Heart right ventricle (tissue), 16 donors: ENCODE measurements at regions not wholly inside any gene's neighbourhood (a gene's known extent, or its start where the extent isn't known, plus 50 kb on each side); places are given as distances from the start of the nearest gene placed in this dataset.

Source experiments
- ATAC-seq, 8 donors: fragments of 200-7000 bp; cut with Tn5 transposase; one replicate each; pipeline ENCODE4 v1.9.1; 2020; ENCODE audit warnings: mild to moderate bottlenecking in 8 of 8, moderate library complexity in 8 of 8, moderate number of reproducible peaks in 1 of 8
- DNase-seq, 2 donors: peaks; one replicate each; pipeline ENCODE4 v3.0.0-alpha.2; 2020
- H3K27ac ChIP-seq, 10 donors: fragments of 200-600 bp; sonication (generic) in 2 of 10; one replicate each; pipeline versions ENCODE4 v1.5.0 to v1.8.0; 2020 to 2022; ENCODE audit warnings: mild to moderate bottlenecking in 3 of 10
- H3K27me3 ChIP-seq, 7 donors: fragments of 200-600 bp; one replicate each; pipeline ENCODE4 v1.8.0; 2021 to 2022; ENCODE audit warnings: mild to moderate bottlenecking in 2 of 7
- H3K36me3 ChIP-seq, 9 donors: fragments of 200-600 bp; sonication (generic) in 1 of 9; one replicate each; pipeline versions ENCODE4 v1.5.0 to v1.8.0; 2020 to 2022; ENCODE audit warnings: mild to moderate bottlenecking in 2 of 9
- H3K4me1 ChIP-seq, 9 donors: fragments of 200-600 bp; sonication (generic) in 1 of 9; one replicate each; pipeline versions ENCODE4 v1.5.0 to v1.8.0; 2020 to 2022; ENCODE audit warnings: mild to moderate bottlenecking in 4 of 9
- H3K4me3 ChIP-seq, 10 donors: fragments of 200-600 bp; sonication (generic) in 2 of 10; one replicate each; pipeline versions ENCODE4 v1.5.0 to v1.8.0; 2020 to 2022; ENCODE audit warnings: mild to moderate bottlenecking in 7 of 10, moderate library complexity in 2 of 10
- H3K9me3 ChIP-seq, 11 donors: fragments of 200-600 bp in 10 of 11; sonication (generic) in 2 of 11; one replicate each; pipeline versions ENCODE4 v1.5.0 to v1.8.0; 2013 to 2022; ENCODE audit warnings: mild to moderate bottlenecking in 2 of 11, control low read depth in 1 of 11, moderate library complexity in 1 of 11
- WGBS, 2 donors: extraction: QIAGEN DNeasy Blood & Tissue Kit; methylation state at CpG; one replicate each; pipeline ENCODE4 v1.1.7; 2013; ENCODE audit warnings: inconsistent platforms in 1 of 2; 5-methylcytosine and 5-hydroxymethylcytosine counted together
- intact Hi-C, 10 donors: fragments of 100-400 bp; cut with DNase I; formaldehyde crosslinking; loops; one replicate each; pipeline versions ENCODE4 v1.11.1 to v1.14.2; 2022
- TF ChIP-seq, protein P1 (sequence below), 9 donors: fragments of 200-600 bp; sonication (generic) in 2 of 9; IDR thresholded peaks; one replicate each; pipeline versions ENCODE4 v1.5.0 to v1.8.0; 2021 to 2022; ENCODE audit warnings: antibody characterized with exemption in 9 of 9, mild to moderate bottlenecking in 5 of 9, moderate library complexity in 1 of 9
- donor health status: Arrhythmogenic right ventricular cardiomyopathy.
- donor health status: ischemic (EF 13 %, LVEDD 7.1; RV severe dilation, severe dysfunction).
- donor health status: healthy with polysubstance abuse.
- donor health status: DM: no; HTN: yes; CAD: no.
- donor health status: DM: no; HTN: no; CAD: no.
- donor health status: ischemic (EF 25% LVEDD 6.9; RV normal size, moderate dysfunction).
- donor health status: ischemic (EF 25% LVEDD 5.7; RV mildly dilated, moderate dysfunction).
- donor health status: healthy.
- donor health status: DM: yes; HTN: yes; CAD: no.
- donor health status: Ischemic cardiomyopathy.
- donor health status: ischemic (EF 35%, LVEDD 5.7; RV mildly dilated, moderate dysfunction).
- donor health status: nonischemic (EF 11% LVEDD 7.7; RV severe dilation, severe dysfunction).
- donor health status: DM: yes; HTN: yes; CAD: no.
- donor health status: PGD.
- donor health status: ischemic (EF 29% LVEDD 5.4; RV normal size, mild dysfunction).
- donor health status: nonischemic (EF 23%, LVEDD 6.1; RV moderate dilation, normal function).

DNA sequence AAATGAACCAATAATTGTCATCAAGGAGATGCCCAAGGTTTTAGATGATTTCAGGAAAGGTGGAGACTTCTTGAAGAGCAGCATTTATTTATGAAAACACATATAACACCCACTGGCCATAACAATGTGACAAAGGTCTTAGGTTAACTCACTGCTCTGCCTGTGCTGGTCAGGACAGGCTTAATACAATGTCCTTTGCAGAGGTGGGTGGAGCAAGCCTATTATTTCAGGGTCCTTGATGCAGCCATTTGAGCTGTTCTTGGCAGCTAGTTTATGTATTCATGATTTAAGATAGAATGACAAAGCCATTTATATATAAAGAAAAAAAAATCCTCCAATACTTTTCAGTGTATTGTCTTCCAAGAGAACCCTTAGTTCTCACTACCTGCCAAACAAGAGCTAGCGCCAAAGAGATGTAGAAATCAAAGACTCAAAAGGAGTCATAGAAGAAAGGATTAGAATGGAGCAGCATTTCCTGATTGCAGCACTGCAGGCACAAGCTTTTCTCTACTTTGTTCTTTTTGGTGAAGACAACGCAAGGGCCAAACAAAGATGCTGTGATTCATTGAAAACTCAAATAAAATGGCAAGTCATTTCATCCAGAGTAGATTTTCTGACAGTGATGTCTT is 124.3 kb upstream of the TSHZ2 start:
- H3K27me3 ChIP-seq = peaks cover 0 to 4% (median 0%) of the 10 kb centered on the region in 7 donors
- DNase-seq (no peak), ATAC-seq (peak in 1 of 8 donors; percentile 59)
- WGBS, 2 donors = 87 to 88% methylated on average over 2 of the region's 2 CpGs
- no peak overlapping the region for H3K4me3 ChIP-seq
- H3K27ac ChIP-seq = no peak overlapping the region
- H3K4me1 ChIP-seq = no peaks in the 10 kb centered on the region
- TF ChIP-seq, protein P1, sequence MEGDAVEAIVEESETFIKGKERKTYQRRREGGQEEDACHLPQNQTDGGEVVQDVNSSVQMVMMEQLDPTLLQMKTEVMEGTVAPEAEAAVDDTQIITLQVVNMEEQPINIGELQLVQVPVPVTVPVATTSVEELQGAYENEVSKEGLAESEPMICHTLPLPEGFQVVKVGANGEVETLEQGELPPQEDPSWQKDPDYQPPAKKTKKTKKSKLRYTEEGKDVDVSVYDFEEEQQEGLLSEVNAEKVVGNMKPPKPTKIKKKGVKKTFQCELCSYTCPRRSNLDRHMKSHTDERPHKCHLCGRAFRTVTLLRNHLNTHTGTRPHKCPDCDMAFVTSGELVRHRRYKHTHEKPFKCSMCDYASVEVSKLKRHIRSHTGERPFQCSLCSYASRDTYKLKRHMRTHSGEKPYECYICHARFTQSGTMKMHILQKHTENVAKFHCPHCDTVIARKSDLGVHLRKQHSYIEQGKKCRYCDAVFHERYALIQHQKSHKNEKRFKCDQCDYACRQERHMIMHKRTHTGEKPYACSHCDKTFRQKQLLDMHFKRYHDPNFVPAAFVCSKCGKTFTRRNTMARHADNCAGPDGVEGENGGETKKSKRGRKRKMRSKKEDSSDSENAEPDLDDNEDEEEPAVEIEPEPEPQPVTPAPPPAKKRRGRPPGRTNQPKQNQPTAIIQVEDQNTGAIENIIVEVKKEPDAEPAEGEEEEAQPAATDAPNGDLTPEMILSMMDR (IDR thresholded peaks at IDR 0.05) = no peak
- no peaks in the 10 kb centered on the region for H3K9me3 ChIP-seq
- intact Hi-C loops = loop anchor here in 1 of 10 donors (5.0 kb wide), 1 partner anchor 1409 kb away; no protein-coding TSS in a partner anchor
- H3K36me3 ChIP-seq = no peaks in the 10 kb centered on the region

DNA sequence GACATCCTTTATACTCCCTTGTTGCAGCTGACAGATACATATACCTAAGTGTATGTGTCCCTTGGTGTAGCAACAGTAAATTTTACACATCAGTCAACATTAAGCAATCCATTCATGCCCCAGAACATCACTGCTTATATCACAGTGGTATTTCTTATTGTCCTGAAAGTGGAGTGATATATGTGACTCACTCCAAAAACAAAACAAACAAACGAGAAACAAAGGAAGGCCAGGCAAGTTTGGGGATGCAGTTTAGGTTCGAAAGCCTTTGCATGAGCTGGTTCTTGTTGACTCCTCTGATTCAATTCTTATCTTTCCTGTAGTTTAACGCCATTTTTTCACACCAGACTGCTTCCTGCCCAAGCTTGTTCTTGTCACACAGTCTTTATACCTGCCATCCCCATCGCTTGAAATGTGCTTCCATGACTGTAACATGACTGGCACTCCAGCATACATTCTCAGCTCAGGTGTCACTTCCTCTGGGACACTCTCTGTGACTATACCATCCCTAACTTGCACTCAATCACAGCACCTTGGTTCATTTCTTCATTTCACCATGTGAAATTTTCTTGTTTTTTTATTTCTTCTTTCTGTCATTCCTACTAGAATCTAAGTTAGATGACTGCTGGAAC is 125.0 kb upstream of the TSHZ2 start:
- H3K36me3 ChIP-seq = no peaks in the 10 kb centered on the region
- 67 to 72% methylated on average over 4 of the region's 4 CpGs for WGBS, 2 donors
- intact Hi-C loops = loop anchor here in 1 of 10 donors (5.0 kb wide), 1 partner anchor 1410 kb away; no protein-coding TSS in a partner anchor

DNA sequence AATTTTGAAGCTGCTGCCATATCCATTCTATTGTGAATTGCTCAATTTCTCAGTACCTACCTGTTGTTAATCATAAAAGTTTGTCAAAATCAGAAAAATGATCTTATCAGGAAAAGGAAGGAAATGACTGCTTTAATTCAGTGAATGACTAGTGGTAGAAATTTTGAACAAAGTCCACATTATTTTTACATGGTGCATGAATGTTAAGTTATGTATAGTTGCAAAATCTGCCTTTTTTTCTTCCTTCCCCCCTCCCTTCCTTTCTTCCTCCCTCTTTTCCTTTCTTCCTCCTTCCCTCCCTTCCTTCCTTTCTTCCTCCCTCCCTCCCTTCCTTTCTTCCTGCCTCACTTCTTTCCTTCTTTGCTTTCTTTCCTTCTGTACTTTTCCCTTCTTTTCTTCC is 127.1 kb upstream of the TSHZ2 start:
- no peak overlapping the region for H3K27ac ChIP-seq
- no peak overlapping the region for H3K4me3 ChIP-seq
- TF ChIP-seq, protein P1 (IDR thresholded peaks at IDR 0.05) = no peak
- no peaks in the 10 kb centered on the region for H3K9me3 ChIP-seq
- intact Hi-C loops = loop anchor here in 1 of 10 donors (5.0 kb wide), 1 partner anchor 1412 kb away; no protein-coding TSS in a partner anchor
- H3K36me3 ChIP-seq = no peaks in the 10 kb centered on the region
- peaks cover 0 to 6% (median 0%) of the 10 kb centered on the region in 7 donors for H3K27me3 ChIP-seq
- no peak for DNase-seq
- no peak for ATAC-seq
- no peaks in the 10 kb centered on the region for H3K4me1 ChIP-seq

More for the DNA sequence above, 125.0 kb upstream of the TSHZ2 start:
- Histone ChIP-seq H3K27me3 (peaks cover 0 to 4% (median 0%) of the 10 kb centered on the region in 7 donors), H3K4me3 (no peak overlapping the region), H3K27ac (no peak overlapping the region), H3K4me1 (no peaks in the 10 kb centered on the region), H3K9me3 (no peaks in the 10 kb centered on the region)
- TF ChIP-seq, protein P1 (IDR thresholded peaks at IDR 0.05) = no peak
- ATAC-seq (no peak), DNase-seq (no peak)

DNA sequence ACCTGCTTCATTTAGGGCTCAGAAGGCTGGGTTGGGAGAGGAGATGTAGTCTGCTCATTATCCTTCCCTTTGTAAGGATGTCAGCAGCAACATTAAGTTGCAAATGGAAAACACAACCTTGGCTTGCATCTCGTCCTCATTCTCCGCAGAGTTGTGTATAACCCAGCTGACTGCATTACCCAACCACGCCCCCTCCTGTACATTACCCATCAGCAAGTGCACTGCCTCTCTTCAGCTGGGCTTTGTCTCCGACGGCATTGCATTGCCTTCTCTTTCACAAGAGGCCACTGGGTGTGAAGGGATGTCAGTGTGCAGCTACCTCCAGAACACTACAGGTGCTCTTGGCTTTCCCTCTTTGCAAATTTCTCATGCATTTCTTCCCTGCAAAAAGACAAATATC is 128.7 kb upstream of the TSHZ2 start:
- TF ChIP-seq, protein P1 (IDR thresholded peaks at IDR 0.05) = no peak
- DNase-seq = no peak
- WGBS, 2 donors = 80 to 81% methylated on average over 5 of the region's 5 CpGs
- no peak overlapping the region for H3K4me3 ChIP-seq
- intact Hi-C loops = no loop called here
- peaks cover 0 to 6% (median 0%) of the 10 kb centered on the region in 7 donors for H3K27me3 ChIP-seq
- no peak overlapping the region for H3K27ac ChIP-seq
- H3K4me1 ChIP-seq = no peaks in the 10 kb centered on the region
- no peaks in the 10 kb centered on the region for H3K36me3 ChIP-seq
- no peak for ATAC-seq
- no peaks in the 10 kb centered on the region for H3K9me3 ChIP-seq
